ENCODE measurements at regions not wholly inside any gene's neighbourhood (a gene's known extent, or its start where the extent isn't known, plus 50 kb on each side); places are given as distances from the start of the nearest gene placed in this dataset.
"Not testable (repeated sequence)": the region's sequence is repeated elsewhere in the genome, so short reads cannot be mapped to it uniquely, and the experiment has no call there.

DNA sequence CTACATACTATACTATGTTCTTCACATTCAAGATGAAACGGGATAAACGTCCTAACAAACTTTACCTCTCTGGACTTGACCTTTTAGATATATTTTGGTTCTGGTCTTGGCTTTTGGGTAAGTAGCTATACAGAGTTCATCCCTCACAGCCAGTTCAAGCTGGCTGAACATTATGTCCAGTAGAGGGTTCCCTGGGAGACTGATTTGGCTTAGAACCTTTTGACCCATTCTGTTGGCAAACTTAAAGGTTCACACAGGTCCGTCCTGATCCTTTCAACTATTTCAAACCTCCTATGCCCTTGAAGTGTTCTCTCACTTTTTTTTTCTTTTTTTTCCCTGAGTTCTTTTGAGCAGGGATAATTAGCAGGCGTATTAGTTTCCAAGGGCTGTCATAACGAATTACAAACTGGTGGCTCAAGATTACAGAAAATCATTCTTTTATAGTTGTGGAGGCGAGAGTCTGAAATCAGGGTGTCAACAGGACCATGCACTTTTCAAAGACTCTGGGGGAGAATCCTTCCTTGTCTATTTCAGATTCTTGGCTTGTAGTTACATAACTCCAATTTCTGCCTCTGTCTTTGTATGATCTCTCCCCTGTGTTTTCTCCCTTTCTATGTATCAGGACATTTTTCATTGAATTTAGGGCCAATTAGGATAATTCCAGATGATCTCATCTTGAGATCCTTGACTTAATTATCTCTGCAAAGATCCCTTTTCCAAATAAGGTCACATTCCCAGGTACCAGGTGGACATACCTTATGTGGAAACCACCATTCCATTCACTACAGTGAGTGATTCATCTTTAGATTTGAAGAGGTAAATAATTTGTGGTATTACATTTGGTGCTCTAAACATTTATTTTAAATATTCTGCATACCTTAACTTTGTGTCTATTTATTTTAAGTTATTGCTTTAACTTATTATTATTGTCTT lies 257.4 kb upstream of the USP25 start:
- H4K8ac ChIP-seq (ENCODE audit: low read depth in 2 of 2, low read length in 2 of 2) = no peak overlapping the region
- no peak overlapping the region for H3K23ac ChIP-seq (ENCODE audit: low read depth, low read length)
- ATAC-seq (ENCODE audit: low read depth) (no peak), DNase-seq (no peak)
- no TSS peak for BruUV-seq (replicated peaks)
- no peak overlapping the region for H2BK15ac ChIP-seq (ENCODE audit: low read depth, low read length)
- H2AK5ac ChIP-seq (ENCODE audit: low read depth, low read length) = no peak overlapping the region
- H3K4me1 ChIP-seq (ENCODE audit: control insufficient read depth, insufficient read depth, low read length) = no peaks in the 10 kb centered on the region
- no peaks in the 10 kb centered on the region for H3K36me3 ChIP-seq (ENCODE audit: control insufficient read depth, insufficient read depth, low read length)
- no peak overlapping the region for H3K14ac ChIP-seq (replicated peaks; ENCODE audit: low read depth, low read length)
- H3K9me3 ChIP-seq (ENCODE audit: control insufficient read depth, insufficient read depth, low read length) = no peaks in the 10 kb centered on the region
- WGBS, 2 experiments (ENCODE audit: extremely low coverage in 2 of 2, insufficient read length in 1 of 2) = 67% methylated on average over 1 of the region's 6 CpGs; no CpG with 5 or more reads in 1 of the 2 experiments
- no peak overlapping the region for H3K4ac ChIP-seq (ENCODE audit: low read depth, low read length)
- in situ Hi-C loops (cut with MboI; ENCODE audit: low sequenced_read_pairs) (no loop called here), dilution Hi-C loops (cut with HindIII; ENCODE audit: low sequenced_read_pairs, unreplicated experiment) (no loop called here), intact Hi-C loops (cut with micrococcal nuclease) (no loop called here)
- no peak overlapping the region for H3K4me2 ChIP-seq (ENCODE audit: low read depth, low read length)
- no peaks in the 10 kb centered on the region for H4K20me1 ChIP-seq (ENCODE audit: insufficient read depth, low read length)
- H3K4me3 ChIP-seq (ENCODE audit: insufficient read depth, low read depth, low read length) = no peak overlapping the region
- H4K91ac ChIP-seq (ENCODE audit: insufficient read depth, low read depth, low read length) = no peak overlapping the region
- H4K5ac ChIP-seq (ENCODE audit: low read depth, low read length) = no peak overlapping the region
- H3K27me3 ChIP-seq (ENCODE audit: control insufficient read depth, insufficient read depth, low read length) = no peaks in the 10 kb centered on the region
- H3K27ac ChIP-seq (ENCODE audit: insufficient read depth, low read length) = no peak overlapping the region
- no peak overlapping the region for H3K9ac ChIP-seq (ENCODE audit: low read depth, low read length)
- no peak overlapping the region for H2BK5ac ChIP-seq (ENCODE audit: low read depth, low read length, poor library complexity, severe bottlenecking)
- no peak overlapping the region for H2AK9ac ChIP-seq (replicated peaks; ENCODE audit: low read depth, low read length, poor library complexity)
- no peak overlapping the region for H2BK120ac ChIP-seq (ENCODE audit: low read depth, low read length)
- no peak overlapping the region for H2AFZ ChIP-seq (replicated peaks; ENCODE audit: low read length, poor library complexity)
- no peaks in the 10 kb centered on the region for H3K79me1 ChIP-seq (ENCODE audit: low read depth in 1 of 2, low read length in 2 of 2)
- H3K56ac ChIP-seq (ENCODE audit: extremely low read depth, insufficient read depth, low read length) = no peak overlapping the region
- ChIA-PET CTCF (no interaction called here), POLR2A (ENCODE audit: unreplicated experiment) (no interaction called here)
- TF ChIP-seq MAFK (IDR thresholded peaks at IDR 0.05; ENCODE audit: low read depth, low read length) (no peak), CEBPB (IDR thresholded peaks at IDR 0.05; ENCODE audit: low read depth, low read length) (no peak), RCOR1 (IDR thresholded peaks at IDR 0.05; ENCODE audit: insufficient replicate concordance, low read length) (no peak), MAZ (IDR thresholded peaks at IDR 0.05; ENCODE audit: borderline replicate concordance, low read depth, low read length) (no peak), RFX5 (IDR thresholded peaks at IDR 0.05; ENCODE audit: low read depth, low read length) (no peak), CHD1 (IDR thresholded peaks at IDR 0.05; ENCODE audit: low read depth, low read length) (no peak), NFE2L2 (IDR thresholded peaks at IDR 0.05; ENCODE audit: low read depth, low read length) (no peak)
- H2BK20ac ChIP-seq (ENCODE audit: low read depth, low read length) = no peak overlapping the region
- no peaks in the 10 kb centered on the region for H3K9me1 ChIP-seq (ENCODE audit: insufficient read depth, low read length)
- no peak overlapping the region for H3K18ac ChIP-seq (ENCODE audit: low read depth, low read length)

DNA sequence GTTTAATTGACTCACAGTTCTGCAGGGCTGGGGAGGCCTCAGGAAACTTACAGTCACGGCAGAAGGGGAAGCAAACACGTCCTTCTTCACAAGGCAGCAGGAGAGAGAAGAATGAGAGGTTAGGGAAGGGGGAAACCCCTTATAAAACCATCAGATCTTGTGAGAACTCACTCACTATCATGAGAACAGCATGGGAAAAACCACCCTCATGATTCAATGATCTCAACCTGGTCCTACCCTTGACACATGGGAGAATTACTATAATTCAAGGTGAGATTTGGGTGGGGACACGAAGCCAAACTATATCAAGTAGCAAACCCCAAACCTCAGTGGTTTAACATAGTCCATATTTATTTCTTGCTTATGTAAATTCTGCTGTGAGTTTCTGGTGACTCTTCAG lies 252.0 kb upstream of the USP25 start:
- H3K9me3 ChIP-seq (ENCODE audit: control insufficient read depth, insufficient read depth, low read length); H3K4me2 ChIP-seq (ENCODE audit: low read depth, low read length); H3K27ac ChIP-seq (ENCODE audit: insufficient read depth, low read length); H2BK15ac ChIP-seq (ENCODE audit: low read depth, low read length); H3K9me1 ChIP-seq (ENCODE audit: insufficient read depth, low read length); H4K20me1 ChIP-seq (ENCODE audit: insufficient read depth, low read length); H2BK5ac ChIP-seq (ENCODE audit: low read depth, low read length, poor library complexity, severe bottlenecking); H3K4me1 ChIP-seq (ENCODE audit: control insufficient read depth, insufficient read depth, low read length); H2AK5ac ChIP-seq (ENCODE audit: low read depth, low read length); H3K56ac ChIP-seq (ENCODE audit: extremely low read depth, insufficient read depth, low read length); H3K4ac ChIP-seq (ENCODE audit: low read depth, low read length); POLR2A ChIA-PET (ENCODE audit: unreplicated experiment); BruUV-seq (replicated peaks); H3K36me3 ChIP-seq (ENCODE audit: control insufficient read depth, insufficient read depth, low read length); H2BK20ac ChIP-seq (ENCODE audit: low read depth, low read length); H3K23ac ChIP-seq (ENCODE audit: low read depth, low read length); ATAC-seq (ENCODE audit: low read depth); H2BK120ac ChIP-seq (ENCODE audit: low read depth, low read length); H4K91ac ChIP-seq (ENCODE audit: insufficient read depth, low read depth, low read length); intact Hi-C loops (cut with micrococcal nuclease); H3K18ac ChIP-seq (ENCODE audit: low read depth, low read length); H3K14ac ChIP-seq (replicated peaks; ENCODE audit: low read depth, low read length); H2AK9ac ChIP-seq (replicated peaks; ENCODE audit: low read depth, low read length, poor library complexity); H3K27me3 ChIP-seq (ENCODE audit: control insufficient read depth, insufficient read depth, low read length); H3K9ac ChIP-seq (ENCODE audit: low read depth, low read length); DNase-seq; H3K4me3 ChIP-seq (ENCODE audit: insufficient read depth, low read depth, low read length); CTCF ChIA-PET; dilution Hi-C loops (cut with HindIII; ENCODE audit: low sequenced_read_pairs, unreplicated experiment); H4K5ac ChIP-seq (ENCODE audit: low read depth, low read length); H4K8ac ChIP-seq (ENCODE audit: low read depth in 2 of 2, low read length in 2 of 2); H3K79me1 ChIP-seq (ENCODE audit: low read depth in 1 of 2, low read length in 2 of 2); H2AFZ ChIP-seq (replicated peaks; ENCODE audit: low read length, poor library complexity): not testable (repeated sequence)
- WGBS, 2 experiments (ENCODE audit: extremely low coverage in 2 of 2, insufficient read length in 1 of 2) = no CpG with 5 or more reads among the region's 3 CpGs
- in situ Hi-C loops (cut with MboI; ENCODE audit: low sequenced_read_pairs) = loop anchor here (25.0 kb wide), 1 partner anchor 615 kb away; no protein-coding TSS in a partner anchor

All from IMR-90 (cell line).